ENCODE measurements at regions not wholly inside any gene's neighbourhood (a gene's known extent, or its start where the extent isn't known, plus 50 kb on each side); places are given as distances from the start of the nearest gene placed in this dataset.

GRCh38 chr1:214997685-214998084 is 84.9 kb upstream of the KCNK2 start:
- TF ChIP-seq CTCF (IDR thresholded peaks at IDR 0.05; ENCODE audit: control insufficient read depth, extremely low read depth, insufficient read depth), result no peak
- no peak overlapping the region for H3K4me3 ChIP-seq (ENCODE audit: low read depth, low read length)
- no peak for DNase-seq (ENCODE audit: low read depth)

GRCh38 chr1:215001419-215002021 is 81.0 kb upstream of the KCNK2 start:
- no peak for DNase-seq (ENCODE audit: low read depth)
- H3K4me3 ChIP-seq (ENCODE audit: low read depth, low read length), result no peak overlapping the region
- TF ChIP-seq CTCF (IDR thresholded peaks at IDR 0.05; ENCODE audit: control insufficient read depth, extremely low read depth, insufficient read depth), result no peak

- no peak for TF ChIP-seq CTCF (IDR thresholded peaks at IDR 0.05; ENCODE audit: control insufficient read depth, extremely low read depth, insufficient read depth)
- no peak for DNase-seq (ENCODE audit: low read depth)
- no peak overlapping the region for H3K4me3 ChIP-seq (ENCODE audit: low read depth, low read length)
Observed at GRCh38 chr1:215002471-215002870, 80.1 kb upstream of the KCNK2 start.

- no peak for TF ChIP-seq CTCF (IDR thresholded peaks at IDR 0.05; ENCODE audit: control insufficient read depth, extremely low read depth, insufficient read depth)
- no peak for DNase-seq (ENCODE audit: low read depth)
- H3K4me3 ChIP-seq (ENCODE audit: low read depth, low read length), result no peak overlapping the region
Observed at GRCh38 chr1:215003686-215004085, 78.9 kb upstream of the KCNK2 start.

GRCh38 chr1:215004121-215004827 is 78.3 kb upstream of the KCNK2 start:
- TF ChIP-seq CTCF (IDR thresholded peaks at IDR 0.05; ENCODE audit: control insufficient read depth, extremely low read depth, insufficient read depth), result no peak
- no peak for DNase-seq (ENCODE audit: low read depth)
- no peak overlapping the region for H3K4me3 ChIP-seq (ENCODE audit: low read depth, low read length)

GRCh38 chr1:215005078-215005477 is 77.5 kb upstream of the KCNK2 start:
- H3K4me3 ChIP-seq (ENCODE audit: low read depth, low read length), result no peak overlapping the region
- TF ChIP-seq CTCF (IDR thresholded peaks at IDR 0.05; ENCODE audit: control insufficient read depth, extremely low read depth, insufficient read depth), result no peak
- no peak for DNase-seq (ENCODE audit: low read depth)
